ENCODE measurements at regions not wholly inside any gene's neighbourhood (a gene's known extent, or its start where the extent isn't known, plus 50 kb on each side); places are given as distances from the start of the nearest gene placed in this dataset.
"Not testable (repeated sequence)": the region's sequence is repeated elsewhere in the genome, so short reads cannot be mapped to it uniquely, and the experiment has no call there.

DNA sequence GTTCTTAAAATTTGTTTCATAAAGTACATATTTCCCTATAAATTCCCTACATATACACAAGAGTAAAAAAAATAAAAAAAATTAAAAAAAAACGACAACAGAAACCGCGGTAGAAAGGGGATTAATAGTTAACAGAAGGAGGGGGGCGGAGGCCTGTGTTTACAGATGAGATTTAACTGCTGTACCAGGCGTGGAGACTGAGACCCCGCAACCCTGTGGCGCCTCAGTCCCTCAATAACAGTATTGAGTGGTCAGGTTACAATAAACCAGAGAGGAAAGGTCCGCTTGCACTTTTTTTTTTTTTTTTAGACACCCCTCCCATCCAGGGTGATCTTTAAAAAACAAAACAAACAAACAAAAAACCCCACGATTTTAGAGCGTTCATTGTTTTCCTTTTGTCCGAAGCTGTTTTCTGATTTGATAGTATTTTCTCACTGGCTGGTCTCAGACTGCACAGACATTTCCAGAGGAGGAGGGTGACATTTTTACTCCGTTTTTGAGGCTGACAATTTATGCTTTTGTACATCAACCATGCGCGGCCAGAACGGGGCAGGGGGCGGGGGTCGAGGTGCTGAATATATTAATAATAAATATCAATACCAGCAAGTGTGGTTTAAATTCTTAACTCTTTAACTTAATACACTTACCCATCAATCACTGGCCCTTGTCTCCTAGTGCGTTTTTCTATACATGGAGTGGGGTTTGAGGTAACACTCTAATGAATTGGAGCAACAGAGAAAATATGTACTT is 1223.9 kb downstream of the BRINP3 start:
- H3K36me3 ChIP-seq (ENCODE audit: low read depth), result no peaks in the 10 kb centered on the region
- no peaks in the 10 kb centered on the region for H3K9me3 ChIP-seq (ENCODE audit: severe bottlenecking)
- no peak for DNase-seq (ENCODE audit: low spot score)
- no peak for ATAC-seq (ENCODE audit: low read depth)
- TF ChIP-seq, protein P1, sequence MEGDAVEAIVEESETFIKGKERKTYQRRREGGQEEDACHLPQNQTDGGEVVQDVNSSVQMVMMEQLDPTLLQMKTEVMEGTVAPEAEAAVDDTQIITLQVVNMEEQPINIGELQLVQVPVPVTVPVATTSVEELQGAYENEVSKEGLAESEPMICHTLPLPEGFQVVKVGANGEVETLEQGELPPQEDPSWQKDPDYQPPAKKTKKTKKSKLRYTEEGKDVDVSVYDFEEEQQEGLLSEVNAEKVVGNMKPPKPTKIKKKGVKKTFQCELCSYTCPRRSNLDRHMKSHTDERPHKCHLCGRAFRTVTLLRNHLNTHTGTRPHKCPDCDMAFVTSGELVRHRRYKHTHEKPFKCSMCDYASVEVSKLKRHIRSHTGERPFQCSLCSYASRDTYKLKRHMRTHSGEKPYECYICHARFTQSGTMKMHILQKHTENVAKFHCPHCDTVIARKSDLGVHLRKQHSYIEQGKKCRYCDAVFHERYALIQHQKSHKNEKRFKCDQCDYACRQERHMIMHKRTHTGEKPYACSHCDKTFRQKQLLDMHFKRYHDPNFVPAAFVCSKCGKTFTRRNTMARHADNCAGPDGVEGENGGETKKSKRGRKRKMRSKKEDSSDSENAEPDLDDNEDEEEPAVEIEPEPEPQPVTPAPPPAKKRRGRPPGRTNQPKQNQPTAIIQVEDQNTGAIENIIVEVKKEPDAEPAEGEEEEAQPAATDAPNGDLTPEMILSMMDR (IDR thresholded peaks at IDR 0.05; ENCODE audit: poor library complexity, severe bottlenecking), result no peak
- no peak overlapping the region for H3K4me3 ChIP-seq (ENCODE audit: severe bottlenecking)
- H3K4me1 ChIP-seq (ENCODE audit: insufficient read depth, poor library complexity, severe bottlenecking), result no peaks in the 10 kb centered on the region
- H3K27me3 ChIP-seq (ENCODE audit: insufficient read depth, poor library complexity, severe bottlenecking), result no peaks in the 10 kb centered on the region
- H3K27ac ChIP-seq (ENCODE audit: poor library complexity, severe bottlenecking), result no peak overlapping the region

DNA sequence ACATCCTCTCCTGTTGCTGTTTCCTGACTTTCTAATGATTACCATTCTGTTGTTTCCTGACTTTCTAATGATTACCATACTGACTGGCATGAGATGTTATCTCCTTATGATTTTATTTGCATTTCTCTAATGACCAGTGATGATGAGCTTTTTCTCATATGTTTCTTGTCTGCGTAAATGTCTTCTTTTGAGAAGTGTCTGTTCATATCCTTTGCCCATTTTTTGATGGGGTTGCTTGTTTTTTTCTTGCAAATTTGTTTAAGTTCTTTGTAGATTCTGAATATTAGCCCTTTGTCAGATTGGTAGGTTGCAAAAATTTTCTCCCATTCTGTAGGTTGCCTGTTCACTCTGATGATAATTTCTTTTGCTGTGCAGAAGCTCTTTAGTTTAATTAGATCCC is 1216.5 kb downstream of the BRINP3 start:
- DNase-seq (ENCODE audit: low spot score); H3K36me3 ChIP-seq (ENCODE audit: low read depth); H3K4me1 ChIP-seq (ENCODE audit: insufficient read depth, poor library complexity, severe bottlenecking); ATAC-seq (ENCODE audit: low read depth); H3K27ac ChIP-seq (ENCODE audit: poor library complexity, severe bottlenecking); H3K9me3 ChIP-seq (ENCODE audit: severe bottlenecking); H3K4me3 ChIP-seq (ENCODE audit: severe bottlenecking); H3K27me3 ChIP-seq (ENCODE audit: insufficient read depth, poor library complexity, severe bottlenecking): not testable (repeated sequence)

DNA sequence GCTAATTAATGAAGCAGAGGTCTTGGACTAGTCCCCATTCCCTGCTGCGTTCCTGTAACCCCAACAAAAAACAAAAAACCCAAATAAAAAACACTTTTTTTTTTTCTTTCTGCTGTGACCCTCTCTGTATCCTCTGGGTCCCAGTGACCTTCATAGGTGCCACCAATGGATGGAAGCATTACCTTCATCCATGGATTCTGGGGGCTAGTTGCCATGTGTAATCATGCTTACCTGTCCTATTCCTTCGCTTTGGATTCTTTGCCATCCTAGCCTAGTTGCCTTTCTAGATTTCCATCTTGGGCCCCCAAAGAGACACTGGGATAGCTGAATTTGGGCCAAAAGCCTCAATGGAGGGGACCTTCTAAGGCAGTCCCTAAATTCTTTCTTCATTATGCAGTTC is 1208.7 kb downstream of the BRINP3 start:
- ATAC-seq (ENCODE audit: low read depth), result no peak
- TF ChIP-seq, protein P1 (IDR thresholded peaks at IDR 0.05; ENCODE audit: poor library complexity, severe bottlenecking), result no peak
- Histone ChIP-seq H3K27ac (ENCODE audit: poor library complexity, severe bottlenecking) (no peak overlapping the region), H3K4me3 (ENCODE audit: severe bottlenecking) (no peak overlapping the region), H3K9me3 (ENCODE audit: severe bottlenecking) (peaks cover 5% of the 10 kb centered on the region), H3K36me3 (ENCODE audit: low read depth) (no peaks in the 10 kb centered on the region), H3K27me3 (ENCODE audit: insufficient read depth, poor library complexity, severe bottlenecking) (no peaks in the 10 kb centered on the region), H3K4me1 (ENCODE audit: insufficient read depth, poor library complexity, severe bottlenecking) (no peaks in the 10 kb centered on the region)
- no peak for DNase-seq (ENCODE audit: low spot score)

DNA sequence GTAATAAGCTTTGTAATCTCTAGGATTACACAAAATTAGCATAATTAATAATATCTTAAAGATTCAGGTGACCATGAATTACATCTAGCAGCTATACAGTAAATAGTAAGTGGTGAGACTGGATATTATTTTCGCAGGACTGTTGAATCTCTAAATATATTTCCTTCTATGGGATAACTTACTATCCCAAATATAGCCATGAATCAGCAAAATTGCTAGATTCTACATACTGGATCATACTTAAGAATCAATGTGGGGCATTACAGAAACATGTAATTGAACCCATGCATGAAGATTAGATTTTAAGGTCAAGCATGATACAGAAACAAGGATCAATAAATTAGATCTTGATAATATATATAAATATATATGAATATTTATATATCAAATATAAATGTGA is 1203.4 kb downstream of the BRINP3 start:
- no peaks in the 10 kb centered on the region for H3K36me3 ChIP-seq (ENCODE audit: low read depth)
- no peaks in the 10 kb centered on the region for H3K27me3 ChIP-seq (ENCODE audit: insufficient read depth, poor library complexity, severe bottlenecking)
- H3K27ac ChIP-seq (ENCODE audit: poor library complexity, severe bottlenecking), result no peak overlapping the region
- no peak for ATAC-seq (ENCODE audit: low read depth)
- H3K4me1 ChIP-seq (ENCODE audit: insufficient read depth, poor library complexity, severe bottlenecking), result no peaks in the 10 kb centered on the region
- H3K9me3 ChIP-seq (ENCODE audit: severe bottlenecking), result no peaks in the 10 kb centered on the region
- no peak overlapping the region for H3K4me3 ChIP-seq (ENCODE audit: severe bottlenecking)
- DNase-seq (ENCODE audit: low spot score), result no peak
- TF ChIP-seq, protein P1 (IDR thresholded peaks at IDR 0.05; ENCODE audit: poor library complexity, severe bottlenecking), result no peak

DNA sequence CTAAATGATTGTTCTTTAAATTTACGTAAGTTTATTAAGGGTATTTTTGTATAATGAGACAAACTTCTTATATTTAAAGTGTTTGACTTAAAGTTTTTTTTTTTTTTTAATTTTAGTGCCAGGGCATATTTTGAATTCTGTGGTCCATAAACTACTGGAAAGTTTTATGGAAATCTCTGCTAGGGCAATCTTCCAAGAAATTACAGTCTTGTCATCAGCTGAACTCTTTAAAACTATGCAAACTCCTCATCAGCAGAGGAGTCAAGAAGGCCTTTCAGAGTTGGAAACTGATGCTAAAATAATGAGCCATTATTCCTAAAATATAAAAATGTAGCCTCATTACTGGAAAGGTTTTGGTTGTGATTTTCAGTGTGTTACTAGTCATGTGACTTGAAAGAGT is 1201.9 kb downstream of the BRINP3 start:
- Histone ChIP-seq H3K27me3 (ENCODE audit: insufficient read depth, poor library complexity, severe bottlenecking) (no peaks in the 10 kb centered on the region), H3K4me3 (ENCODE audit: severe bottlenecking) (no peak overlapping the region), H3K27ac (ENCODE audit: poor library complexity, severe bottlenecking) (no peak overlapping the region), H3K4me1 (ENCODE audit: insufficient read depth, poor library complexity, severe bottlenecking) (no peaks in the 10 kb centered on the region), H3K9me3 (ENCODE audit: severe bottlenecking) (no peaks in the 10 kb centered on the region), H3K36me3 (ENCODE audit: low read depth) (no peaks in the 10 kb centered on the region)
- TF ChIP-seq, protein P1 (IDR thresholded peaks at IDR 0.05; ENCODE audit: poor library complexity, severe bottlenecking), result no peak
- ATAC-seq (ENCODE audit: low read depth) (no peak), DNase-seq (ENCODE audit: low spot score) (no peak)
